Chondrocyte (in vitro differentiated cells): ENCODE measurements at regions not wholly inside any gene's neighbourhood (a gene's known extent, or its start where the extent isn't known, plus 50 kb on each side); places are given as distances from the start of the nearest gene placed in this dataset.

Experiments used
- DNase-seq: peaks from one replicate; pipeline ENCODE4 v3.0.0; 2021; ENCODE audit warnings: mixed read lengths, low spot score
- H3K27ac Mint-ChIP-seq: one replicate; pipeline ENCODE4 v1.8.0; 2021; ENCODE audit warnings: mild to moderate bottlenecking, moderate library complexity, mixed read lengths; ENCODE audit not compliant: unreplicated experiment
- H3K27me3 Mint-ChIP-seq: 2 replicates; pipeline ENCODE4 v1.8.0; 2021; ENCODE audit warnings: low read depth, mixed read lengths
- H3K36me3 Mint-ChIP-seq: 2 replicates; pipeline ENCODE4 v1.8.0; 2021; ENCODE audit warnings: low read depth, mixed read lengths
- H3K4me1 Mint-ChIP-seq: 2 replicates; pipeline ENCODE4 v1.8.0; 2021; ENCODE audit warnings: low read depth, mild to moderate bottlenecking, mixed read lengths
- H3K4me3 Mint-ChIP-seq: one replicate; pipeline ENCODE4 v1.8.0; 2021; ENCODE audit warnings: mild to moderate bottlenecking, moderate library complexity, mixed read lengths; ENCODE audit not compliant: unreplicated experiment
- H3K9me3 Mint-ChIP-seq: 2 replicates; pipeline ENCODE4 v1.8.0; 2021; ENCODE audit warnings: low read depth, mixed read lengths
- CTCF ChIP-seq: fragments of 200-600 bp; sonication (generic); IDR thresholded peaks from 2 replicates; pipeline ENCODE4 v1.5.0; 2021; ENCODE audit warnings: antibody characterized with exemption, mild to moderate bottlenecking, moderate library complexity

GRCh38 chr18:53677480-53677879 is 547.0 kb downstream of the MBD2 start:
- Mint-ChIP-seq H3K27me3 (no peaks in the 10 kb centered on the region), H3K9me3 (no peaks in the 10 kb centered on the region), H3K4me1 (no peaks in the 10 kb centered on the region), H3K27ac (no peak overlapping the region), H3K36me3 (no peaks in the 10 kb centered on the region), H3K4me3 (no peak overlapping the region)
- DNase-seq = no peak
- no peak for TF ChIP-seq CTCF

DNA sequence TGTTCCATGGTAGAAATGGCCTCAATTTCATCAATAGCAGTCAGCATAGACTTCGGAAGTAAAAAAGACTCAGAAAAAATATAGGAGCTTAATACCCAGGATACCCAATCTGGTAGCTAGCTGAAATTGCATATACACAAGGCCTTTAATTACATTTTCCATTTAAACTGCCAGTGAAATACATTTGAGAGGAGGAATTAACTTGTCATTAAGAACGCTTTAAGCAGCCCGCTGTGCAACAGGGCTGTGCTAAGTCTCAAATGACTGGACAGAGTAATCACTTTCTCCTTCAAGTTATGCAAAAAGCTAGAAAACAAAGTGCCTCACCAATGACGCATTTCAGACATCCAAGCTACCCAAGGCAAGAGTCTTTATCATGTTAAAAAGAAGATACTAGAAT is 558.8 kb downstream of the MBD2 start:
- H3K27ac Mint-ChIP-seq = no peak overlapping the region
- no peak overlapping the region for H3K4me3 Mint-ChIP-seq
- H3K9me3 Mint-ChIP-seq = peaks cover 37% of the 10 kb centered on the region
- no peak for TF ChIP-seq CTCF
- no peaks in the 10 kb centered on the region for H3K4me1 Mint-ChIP-seq
- H3K36me3 Mint-ChIP-seq = peaks cover 2% of the 10 kb centered on the region
- H3K27me3 Mint-ChIP-seq = no peaks in the 10 kb centered on the region
- DNase-seq = no peak

- H3K27me3 Mint-ChIP-seq = no peaks in the 10 kb centered on the region
- no peak for TF ChIP-seq CTCF
- H3K9me3 Mint-ChIP-seq = peaks cover 36% of the 10 kb centered on the region
- no peak for DNase-seq
- no peaks in the 10 kb centered on the region for H3K36me3 Mint-ChIP-seq
- no peaks in the 10 kb centered on the region for H3K4me1 Mint-ChIP-seq
- no peak overlapping the region for H3K27ac Mint-ChIP-seq
- no peak overlapping the region for H3K4me3 Mint-ChIP-seq
Observed at GRCh38 chr18:53664575-53664974, 559.9 kb downstream of the MBD2 start.

- Mint-ChIP-seq H3K36me3 (no peaks in the 10 kb centered on the region), H3K9me3 (peaks cover 36% of the 10 kb centered on the region)
Observed at GRCh38 chr18:53660306-53660705, 564.2 kb downstream of the MBD2 start.

GRCh38 chr18:53657257-53657656 is 567.2 kb downstream of the MBD2 start:
- no peak overlapping the region for H3K4me3 Mint-ChIP-seq
- no peak for DNase-seq
- H3K36me3 Mint-ChIP-seq = no peaks in the 10 kb centered on the region
- H3K9me3 Mint-ChIP-seq = peaks cover 24% of the 10 kb centered on the region
- no peak overlapping the region for H3K27ac Mint-ChIP-seq
- no peaks in the 10 kb centered on the region for H3K27me3 Mint-ChIP-seq
- no peak for TF ChIP-seq CTCF
- H3K4me1 Mint-ChIP-seq = no peaks in the 10 kb centered on the region

More at GRCh38 chr18:53660306-53660705, 564.2 kb downstream of the MBD2 start:
- no peak for DNase-seq
- no peak overlapping the region for H3K27ac Mint-ChIP-seq
- H3K4me3 Mint-ChIP-seq = no peak overlapping the region
- no peak for TF ChIP-seq CTCF
- H3K27me3 Mint-ChIP-seq = no peaks in the 10 kb centered on the region
- no peaks in the 10 kb centered on the region for H3K4me1 Mint-ChIP-seq
